ENCODE measurements at regions not wholly inside any gene's neighbourhood (a gene's known extent, or its start where the extent isn't known, plus 50 kb on each side); places are given as distances from the start of the nearest gene placed in this dataset.

- TF ChIP-seq, protein P1, sequence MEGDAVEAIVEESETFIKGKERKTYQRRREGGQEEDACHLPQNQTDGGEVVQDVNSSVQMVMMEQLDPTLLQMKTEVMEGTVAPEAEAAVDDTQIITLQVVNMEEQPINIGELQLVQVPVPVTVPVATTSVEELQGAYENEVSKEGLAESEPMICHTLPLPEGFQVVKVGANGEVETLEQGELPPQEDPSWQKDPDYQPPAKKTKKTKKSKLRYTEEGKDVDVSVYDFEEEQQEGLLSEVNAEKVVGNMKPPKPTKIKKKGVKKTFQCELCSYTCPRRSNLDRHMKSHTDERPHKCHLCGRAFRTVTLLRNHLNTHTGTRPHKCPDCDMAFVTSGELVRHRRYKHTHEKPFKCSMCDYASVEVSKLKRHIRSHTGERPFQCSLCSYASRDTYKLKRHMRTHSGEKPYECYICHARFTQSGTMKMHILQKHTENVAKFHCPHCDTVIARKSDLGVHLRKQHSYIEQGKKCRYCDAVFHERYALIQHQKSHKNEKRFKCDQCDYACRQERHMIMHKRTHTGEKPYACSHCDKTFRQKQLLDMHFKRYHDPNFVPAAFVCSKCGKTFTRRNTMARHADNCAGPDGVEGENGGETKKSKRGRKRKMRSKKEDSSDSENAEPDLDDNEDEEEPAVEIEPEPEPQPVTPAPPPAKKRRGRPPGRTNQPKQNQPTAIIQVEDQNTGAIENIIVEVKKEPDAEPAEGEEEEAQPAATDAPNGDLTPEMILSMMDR (IDR thresholded peaks at IDR 0.05) = no peak
- no peak for TF ChIP-seq POLR2A (IDR thresholded peaks at IDR 0.05)
These were observed 195.3 kb downstream of the LIG4 start for GRCh38 chr13:108020027-108020426.
